DOHH2 (cell line): ENCODE measurements at regions not wholly inside any gene's neighbourhood (a gene's known extent, or its start where the extent isn't known, plus 50 kb on each side); places are given as distances from the start of the nearest gene placed in this dataset.

Experiments used
- H3F3A ChIP-seq: fragments of 200-600 bp; sonication (generic), shearing (Covaris generic); 2 replicates; pipeline ENCODE4 v1.6.0; 2016; ENCODE audit warnings: antibody characterized with exemption, mild to moderate bottlenecking; ENCODE audit not compliant: control insufficient read depth, insufficient read depth
- H3K27ac ChIP-seq: fragments of 200-600 bp; sonication (generic); 2 replicates; pipeline ENCODE4 v1.5.1; 2014; ENCODE audit warnings: low read depth, mild to moderate bottlenecking, low read length, moderate library complexity
- H3K27me3 ChIP-seq: fragments of 200-600 bp; sonication (generic); 2 replicates; pipeline ENCODE4 v1.6.1; 2014; ENCODE audit warnings: mild to moderate bottlenecking, low read length, mixed read lengths; ENCODE audit not compliant: control insufficient read depth
- H3K36me3 ChIP-seq: fragments of 200-600 bp; sonication (generic); 2 replicates; pipeline ENCODE4 v1.6.1; 2014; ENCODE audit warnings: mild to moderate bottlenecking, low read length, moderate library complexity, mixed read lengths; ENCODE audit not compliant: control insufficient read depth
- H3K4me1 ChIP-seq: fragments of 200-600 bp; sonication (generic); 2 replicates; pipeline ENCODE4 v1.6.1; 2014; ENCODE audit warnings: mild to moderate bottlenecking, low read length, mixed read lengths; ENCODE audit not compliant: control insufficient read depth
- H3K4me2 ChIP-seq: fragments of 200-600 bp; sonication (generic); 2 replicates; pipeline ENCODE4 v1.6.0; 2014; ENCODE audit warnings: mild to moderate bottlenecking, low read length, moderate library complexity
- H3K4me3 ChIP-seq: fragments of 200-600 bp; sonication (generic); 2 replicates; pipeline ENCODE4 v1.5.1; 2014; ENCODE audit warnings: mild to moderate bottlenecking, low read length, mixed read lengths
- H3K79me2 ChIP-seq: fragments of 200-600 bp; sonication (generic); 2 replicates; pipeline ENCODE4 v1.6.1; 2014; ENCODE audit warnings: mild to moderate bottlenecking, low read length, mixed read lengths; ENCODE audit not compliant: control insufficient read depth
- H3K9me2 ChIP-seq: fragments of 200-600 bp; sonication (generic); replicated peaks from 2 replicates; pipeline ENCODE4 v1.6.1; 2014; ENCODE audit warnings: mild to moderate bottlenecking, low read length, mixed read lengths; ENCODE audit not compliant: control insufficient read depth
- H3K9me3 ChIP-seq: fragments of 200-600 bp; sonication (generic); 2 replicates; pipeline ENCODE4 v1.6.1; 2014; ENCODE audit warnings: antibody characterized with exemption, low read length, mixed read lengths; ENCODE audit not compliant: control insufficient read depth, insufficient read depth
- H4K20me1 ChIP-seq: fragments of 200-600 bp; sonication (generic); 2 replicates; pipeline ENCODE4 v1.6.0; 2014; ENCODE audit warnings: low read depth, mild to moderate bottlenecking, antibody characterized with exemption, low read length, moderate library complexity; ENCODE audit not compliant: control insufficient read depth, insufficient read depth
- CTCF ChIP-seq: fragments of 200-600 bp; sonication (generic); IDR thresholded peaks from one replicate; pipeline ENCODE4 v1.5.1; 2014; ENCODE audit warnings: antibody characterized with exemption, mild to moderate bottlenecking, low read depth, low read length; ENCODE audit not compliant: poor library complexity, severe bottlenecking
- EZH2phosphoT487 ChIP-seq: fragments of 200-600 bp; sonication (generic); IDR thresholded peaks from 2 replicates; pipeline ENCODE4 v1.6.1; 2017; ENCODE audit warnings: borderline replicate concordance, mild to moderate bottlenecking, antibody characterized with exemption, low read length, moderate library complexity, mixed read lengths

- Histone ChIP-seq H3K9me3 (peaks cover 4% of the 10 kb centered on the region; the same call in 1 of the 2 replicates), H3K9me2 (no peaks in the 10 kb centered on the region), H3F3A (no peaks in the 10 kb centered on the region), H3K4me3 (no peak overlapping the region), H3K4me1 (no peaks in the 10 kb centered on the region), H3K4me2 (no peak overlapping the region), H3K27ac (no peak overlapping the region), H3K27me3 (no peaks in the 10 kb centered on the region; the same call in 1 of the 2 replicates), H3K36me3 (no peaks in the 10 kb centered on the region), H4K20me1 (no peaks in the 10 kb centered on the region), H3K79me2 (no peaks in the 10 kb centered on the region)
- TF ChIP-seq EZH2phosphoT487 (no peak), CTCF (no peak)
Measured at GRCh38 chr22:27041745-27042310, 384.4 kb downstream of the MIAT start.

GRCh38 chr22:27043262-27043661 lies 385.9 kb downstream of the MIAT start:
- no peak overlapping the region for H3K27ac ChIP-seq
- H3K79me2 ChIP-seq, result no peaks in the 10 kb centered on the region
- peaks cover 4% of the 10 kb centered on the region; the same call in 1 of the 2 replicates for H3K9me3 ChIP-seq

GRCh38 chr22:27045103-27045947 lies 387.9 kb downstream of the MIAT start:
- H3K27ac ChIP-seq, result no peak overlapping the region
- H3K4me2 ChIP-seq, result no peak overlapping the region
- H3K79me2 ChIP-seq, result no peaks in the 10 kb centered on the region
- no peaks in the 10 kb centered on the region for H4K20me1 ChIP-seq
- H3K9me3 ChIP-seq, result peaks cover 4% of the 10 kb centered on the region; the same call in 1 of the 2 replicates
- no peak overlapping the region for H3K4me3 ChIP-seq
- no peaks in the 10 kb centered on the region for H3K36me3 ChIP-seq
- TF ChIP-seq CTCF (no peak), EZH2phosphoT487 (no peak)
- no peaks in the 10 kb centered on the region for H3K9me2 ChIP-seq
- no peaks in the 10 kb centered on the region; the same call in 1 of the 2 replicates for H3K27me3 ChIP-seq
- H3F3A ChIP-seq, result no peaks in the 10 kb centered on the region
- H3K4me1 ChIP-seq, result no peaks in the 10 kb centered on the region

More at GRCh38 chr22:27043262-27043661, 385.9 kb downstream of the MIAT start:
- Histone ChIP-seq H3F3A (no peaks in the 10 kb centered on the region), H3K4me3 (no peak overlapping the region), H3K4me2 (no peak overlapping the region), H3K4me1 (no peaks in the 10 kb centered on the region), H3K9me2 (no peaks in the 10 kb centered on the region), H4K20me1 (no peaks in the 10 kb centered on the region), H3K27me3 (no peaks in the 10 kb centered on the region; the same call in 1 of the 2 replicates), H3K36me3 (no peaks in the 10 kb centered on the region)
- TF ChIP-seq CTCF (no peak), EZH2phosphoT487 (no peak)
